T-helper 1 cell (primary cell): ENCODE measurements at regions not wholly inside any gene's neighbourhood (a gene's known extent, or its start where the extent isn't known, plus 50 kb on each side); places are given as distances from the start of the nearest gene placed in this dataset.
A peak's percentile ranks its signal among the peaks of the same experiment; 100 is the strongest.
"Not testable (repeated sequence)": the region's sequence is repeated elsewhere in the genome, so short reads cannot be mapped to it uniquely, and the experiment has no call there.

Experiments used
- DNase-seq, 5 donors: peaks; one replicate each; pipeline ENCODE4 v3.0.0-alpha.2; 2012 to 2020

- DNase-seq, result no peak
These were observed 69.4 kb downstream of the SAMD9 start for GRCh38 chr7:93048136-93048930.

- no peak for DNase-seq
These were observed 70.2 kb downstream of the SAMD9 start for GRCh38 chr7:93047514-93048099.

GRCh38 chr7:93046641-93047040, 71.1 kb downstream of the SAMD9 start:
- no peak for DNase-seq

GRCh38 chr7:93044147-93044810, 73.5 kb downstream of the SAMD9 start:
- DNase-seq, result no peak

GRCh38 chr7:93043385-93043985, 74.3 kb downstream of the SAMD9 start:
- no peak for DNase-seq

GRCh38 chr7:93040355-93040754, 77.4 kb downstream of the SAMD9 start:
- no peak for DNase-seq

GRCh38 chr7:93039786-93040185, 78.0 kb downstream of the SAMD9 start:
- DNase-seq, result peak in 1 of 5 donors; percentile 23

- DNase-seq, result no peak
These were observed 78.5 kb downstream of the SAMD9 start for GRCh38 chr7:93039282-93039681.

GRCh38 chr7:93036807-93037206, 81.0 kb downstream of the SAMD9 start:
- DNase-seq, result peak in 1 of 5 donors; percentile 91

GRCh38 chr7:93036149-93036640, 81.6 kb downstream of the SAMD9 start:
- DNase-seq, result peak in 1 of 5 donors; percentile 23

GRCh38 chr7:93031795-93032194, 86.0 kb downstream of the SAMD9 start:
- no peak for DNase-seq

GRCh38 chr7:93030605-93031225, 87.1 kb downstream of the SAMD9 start:
- no peak for DNase-seq

GRCh38 chr7:93029056-93029455, 88.7 kb downstream of the SAMD9 start:
- DNase-seq, result no peak

- DNase-seq, result no peak
These were observed 89.2 kb downstream of the SAMD9 start for GRCh38 chr7:93028610-93029009.

- DNase-seq, result no peak
These were observed 90.7 kb downstream of the SAMD9 start for GRCh38 chr7:93027044-93027443.

GRCh38 chr7:93026425-93026824, 91.4 kb downstream of the SAMD9 start:
- no peak for DNase-seq

- DNase-seq, result no peak
These were observed 92.4 kb downstream of the SAMD9 start for GRCh38 chr7:93025389-93025788.

GRCh38 chr7:93022931-93023478, 94.8 kb downstream of the SAMD9 start:
- DNase-seq, result not testable (repeated sequence)

- no peak for DNase-seq
These were observed 96.0 kb downstream of the SAMD9 start for GRCh38 chr7:93021748-93022147.

- DNase-seq, result no peak
These were observed 99.1 kb downstream of the SAMD9 start for GRCh38 chr7:93018716-93019115.

- DNase-seq, result no peak
These were observed 100.9 kb downstream of the SAMD9 start for GRCh38 chr7:93016681-93017381.
